Daoy (cell line): ENCODE measurements at regions not wholly inside any gene's neighbourhood (a gene's known extent, or its start where the extent isn't known, plus 50 kb on each side); places are given as distances from the start of the nearest gene placed in this dataset.

Experiments used
- DNase-seq: peaks from one replicate; pipeline ENCODE4 v3.0.0-alpha.2; 2015; ENCODE audit warnings: low read depth

DNA sequence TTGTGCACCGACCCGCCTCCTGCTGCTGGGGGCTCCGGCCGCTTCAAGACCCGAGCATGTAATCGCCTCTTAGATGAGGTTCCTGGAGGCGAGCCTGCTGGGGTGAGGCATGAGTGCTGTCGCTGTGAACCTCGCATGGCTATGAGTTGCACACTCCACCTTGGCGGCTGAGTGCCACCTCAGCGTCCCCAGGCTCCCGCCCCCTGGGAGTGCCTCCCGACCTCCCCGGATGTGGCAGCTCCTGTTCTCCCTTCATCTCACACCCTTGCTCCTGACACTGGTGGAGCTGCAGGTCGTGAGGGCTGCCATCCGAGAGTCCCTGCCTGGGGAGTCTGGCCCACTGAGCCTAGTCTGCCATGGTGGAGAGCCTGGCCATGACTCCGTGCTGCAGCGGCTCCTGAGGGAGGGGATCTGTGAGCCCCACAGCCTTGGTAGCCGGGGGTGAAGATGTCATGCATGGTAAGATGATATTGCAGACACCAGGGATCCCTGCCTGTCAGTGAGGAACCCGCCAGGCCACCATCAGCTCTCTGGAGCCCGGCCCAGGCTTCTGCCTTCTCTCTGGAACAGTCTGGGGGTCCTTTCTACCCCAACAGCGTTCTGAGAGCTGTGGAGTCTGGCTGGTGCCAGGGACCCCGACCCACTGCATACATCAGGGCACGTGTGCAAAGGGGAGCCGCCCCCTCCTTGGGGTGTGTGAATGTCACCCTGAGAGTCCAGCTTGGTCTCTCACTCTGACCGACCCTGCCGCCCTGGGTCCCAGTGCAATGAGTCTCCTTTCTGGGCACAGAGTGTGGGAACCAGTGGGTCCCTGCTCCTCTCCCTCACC, 61.6 kb upstream of the HS6ST1 start:
- DNase-seq = no peak

- DNase-seq = no peak
These were observed 62.6 kb upstream of the HS6ST1 start for GRCh38 chr2:128380961-128381938.

GRCh38 chr2:128384446-128384845, 65.8 kb upstream of the HS6ST1 start:
- no peak for DNase-seq

DNA sequence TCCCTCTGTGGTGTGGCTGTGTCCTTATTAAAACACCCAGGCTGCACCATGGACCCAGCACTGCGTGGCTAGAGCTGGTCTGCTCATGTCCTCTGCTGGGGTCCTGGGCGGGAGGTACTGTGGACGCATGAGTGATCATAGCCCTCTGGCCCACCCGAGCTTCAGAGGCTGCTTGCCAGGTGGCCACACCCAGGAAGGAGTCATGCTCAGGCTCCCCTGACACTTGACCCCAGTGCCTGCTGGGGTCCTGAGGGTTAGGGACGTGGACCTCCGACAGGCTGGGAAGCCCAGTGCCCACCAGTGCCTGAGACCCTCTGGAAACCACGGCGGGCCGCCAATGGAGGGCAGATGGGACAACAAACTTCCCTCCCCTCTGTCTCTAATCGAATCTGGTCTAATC, 66.3 kb upstream of the HS6ST1 start:
- no peak for DNase-seq

DNA sequence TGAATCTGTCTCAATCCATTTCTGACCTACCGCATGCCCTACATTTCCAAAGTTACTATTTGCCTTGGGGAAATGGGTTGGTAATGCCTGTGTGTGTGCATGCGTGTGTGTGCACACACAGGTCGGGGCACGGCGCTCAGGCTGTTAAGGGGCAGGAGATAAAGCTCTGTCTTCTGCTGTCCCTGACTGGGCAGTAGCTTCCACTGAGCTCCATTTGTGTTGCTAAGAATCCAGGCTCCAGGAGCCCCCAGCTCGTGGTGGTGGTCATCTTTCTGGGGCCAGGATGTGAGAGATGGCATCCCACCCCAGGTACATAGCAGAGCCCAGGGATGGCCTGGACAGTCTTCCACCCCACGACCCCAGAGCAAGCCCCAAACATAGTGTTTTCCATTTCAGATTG, 66.7 kb upstream of the HS6ST1 start:
- DNase-seq = no peak

DNA sequence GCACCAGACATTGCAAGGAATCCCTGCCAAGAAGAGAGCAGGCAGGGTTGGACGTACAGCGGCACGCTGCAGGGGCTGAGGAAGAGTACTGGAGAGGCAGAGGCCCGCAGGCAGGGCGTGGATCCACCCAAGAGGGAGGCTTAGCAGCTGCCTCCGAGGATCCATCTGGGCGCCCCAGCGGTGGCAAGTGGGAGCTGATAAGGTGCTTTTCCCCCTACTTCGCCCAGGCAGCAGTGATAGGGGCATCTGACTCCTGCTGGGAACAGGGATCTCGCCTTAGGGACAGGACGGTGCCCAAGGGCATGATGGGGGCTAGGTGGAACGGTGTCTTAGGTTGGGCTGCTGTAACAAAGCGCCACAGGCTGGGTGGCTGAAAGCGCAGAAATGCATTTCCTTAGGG, 67.4 kb upstream of the HS6ST1 start:
- no peak for DNase-seq

DNA sequence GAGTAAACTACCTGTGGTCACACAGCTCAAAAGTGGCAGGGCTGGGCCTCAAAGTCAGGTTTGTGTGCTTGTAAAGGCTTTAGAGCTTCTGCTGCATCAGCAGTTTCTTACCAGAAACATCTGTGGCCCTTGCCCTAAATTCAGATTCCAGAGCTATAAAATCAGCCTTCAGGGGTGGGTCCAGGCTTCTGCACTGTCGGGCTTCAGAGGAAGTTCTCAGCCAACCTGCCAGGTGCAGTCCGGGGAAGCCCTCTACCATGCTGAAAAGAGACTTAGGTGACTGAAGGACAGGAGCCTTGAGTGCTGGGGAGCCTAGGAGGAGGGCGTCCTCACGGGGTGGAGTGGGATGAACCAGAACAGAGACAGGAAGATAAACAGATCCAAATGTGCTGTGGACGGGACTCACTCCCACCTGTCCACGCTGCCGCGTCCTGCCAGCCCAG, 69.9 kb upstream of the HS6ST1 start:
- DNase-seq = no peak

DNA sequence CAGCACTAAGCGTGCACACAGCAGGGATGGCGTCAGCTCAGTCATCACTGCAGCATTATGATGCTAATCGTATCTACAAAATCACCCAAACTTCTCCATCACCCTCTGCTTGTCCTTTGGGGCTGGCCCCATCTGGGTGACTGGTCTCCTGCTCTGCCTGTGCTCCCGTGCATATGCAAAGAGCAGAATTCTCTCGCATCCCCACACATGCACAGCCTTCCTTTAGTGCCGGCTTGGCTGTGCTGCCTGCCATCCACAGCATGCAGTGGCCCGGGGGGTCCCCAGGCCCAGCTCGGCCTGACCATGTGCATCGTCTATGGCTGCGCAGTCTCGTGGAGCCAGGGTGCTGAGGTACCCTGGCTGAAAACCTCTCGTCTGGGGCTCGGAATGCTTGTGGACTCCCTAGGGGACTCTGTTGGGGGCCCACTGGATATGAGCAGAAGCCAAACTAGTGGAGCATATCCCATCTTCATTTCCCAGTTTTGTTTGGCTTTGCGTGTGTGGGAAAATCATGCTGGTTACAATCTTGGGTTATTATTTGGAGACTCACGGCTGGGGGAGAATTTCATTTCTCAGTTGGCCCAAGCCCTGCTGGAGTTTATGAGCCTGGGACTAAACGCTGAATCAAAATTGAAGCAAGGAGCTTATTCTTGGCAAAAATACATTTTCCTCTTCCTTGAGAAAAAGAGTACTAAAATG, 70.9 kb upstream of the HS6ST1 start:
- no peak for DNase-seq

DNA sequence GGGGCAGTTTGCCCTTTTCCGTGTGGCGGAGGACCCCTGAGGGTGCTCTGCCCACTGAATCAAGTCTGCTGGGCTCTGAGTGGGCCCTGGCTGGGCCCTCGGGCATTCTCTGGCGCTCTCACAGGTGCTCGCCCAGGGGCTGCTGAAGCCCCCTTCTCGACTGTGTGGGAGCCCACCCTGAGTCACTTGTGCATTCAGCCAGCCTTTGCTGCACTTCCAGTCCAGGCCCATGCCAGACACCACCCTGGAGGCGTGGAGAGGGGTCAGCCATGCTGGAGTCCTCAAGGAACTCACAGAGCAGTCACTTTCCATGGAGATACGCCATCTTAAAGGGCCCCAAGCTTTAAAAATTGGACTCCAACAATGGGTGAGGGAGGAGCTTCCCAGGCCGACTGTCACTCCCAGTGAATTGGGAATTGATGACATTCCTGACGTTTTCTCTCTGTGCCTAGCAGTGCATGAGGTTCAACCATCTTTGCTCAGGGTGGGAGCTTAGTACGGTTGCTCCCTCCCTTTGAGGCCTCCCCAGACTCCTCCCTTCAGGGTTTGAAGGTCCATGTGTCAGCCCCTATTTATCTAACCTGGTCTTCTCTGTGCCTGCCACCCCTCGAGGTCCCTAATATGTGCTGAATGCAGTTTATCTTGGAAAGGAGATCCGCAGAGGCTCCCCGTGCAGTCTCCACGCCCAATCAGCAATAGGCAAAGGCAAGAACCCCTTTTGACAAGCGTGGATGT, 71.8 kb upstream of the HS6ST1 start:
- no peak for DNase-seq

- DNase-seq = no peak
These were observed 72.4 kb upstream of the HS6ST1 start for GRCh38 chr2:128390991-128391630.

- no peak for DNase-seq
These were observed 73.0 kb upstream of the HS6ST1 start for GRCh38 chr2:128391679-128392078.

DNA sequence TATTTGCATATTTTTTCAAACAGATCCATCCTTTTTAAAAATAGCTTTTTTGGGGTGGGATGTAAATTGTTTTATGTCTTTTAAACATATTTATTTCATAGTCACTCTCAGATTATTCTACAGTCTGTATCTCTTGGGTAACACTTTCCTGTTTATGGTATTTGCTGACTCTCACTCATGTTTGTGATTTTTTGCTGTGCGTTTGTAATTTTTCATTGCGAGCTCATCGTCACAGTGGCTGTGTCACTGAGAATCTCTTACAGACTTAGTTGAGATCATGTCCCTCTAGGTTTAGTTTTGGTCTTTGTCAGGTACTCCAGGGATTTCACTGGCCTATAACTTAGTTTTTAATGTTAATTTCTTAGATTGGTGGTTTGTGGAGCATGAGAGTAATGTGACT, 73.5 kb upstream of the HS6ST1 start:
- no peak for DNase-seq

GRCh38 chr2:128394007-128394730, 75.5 kb upstream of the HS6ST1 start:
- DNase-seq = no peak

DNA sequence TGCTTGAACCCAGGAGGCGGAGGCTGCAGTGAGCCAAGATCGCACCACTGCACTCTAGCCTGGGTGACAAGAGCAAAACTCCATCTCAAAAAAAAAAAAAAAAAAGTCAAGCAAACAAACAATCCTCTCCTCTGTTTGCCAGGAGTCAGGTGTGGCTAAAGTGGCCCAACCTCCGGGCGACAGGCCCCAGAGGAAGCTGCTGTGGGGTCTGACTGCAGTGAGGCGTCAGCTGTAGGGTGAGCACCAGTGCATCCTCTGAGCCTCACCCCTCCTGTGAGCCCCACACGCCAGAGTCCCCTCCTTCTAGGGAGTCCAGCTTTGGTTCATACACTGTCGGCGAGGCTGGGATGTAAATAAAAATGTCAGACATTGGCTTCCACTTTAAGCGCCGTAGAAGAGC, 76.5 kb upstream of the HS6ST1 start:
- DNase-seq = no peak

- no peak for DNase-seq
These were observed 77.2 kb upstream of the HS6ST1 start for GRCh38 chr2:128395640-128396499.

GRCh38 chr2:128396500-128396891, 77.8 kb upstream of the HS6ST1 start:
- no peak for DNase-seq

GRCh38 chr2:128396946-128397345, 78.3 kb upstream of the HS6ST1 start:
- no peak for DNase-seq

- DNase-seq = no peak
These were observed 80.6 kb upstream of the HS6ST1 start for GRCh38 chr2:128399256-128399655.

DNA sequence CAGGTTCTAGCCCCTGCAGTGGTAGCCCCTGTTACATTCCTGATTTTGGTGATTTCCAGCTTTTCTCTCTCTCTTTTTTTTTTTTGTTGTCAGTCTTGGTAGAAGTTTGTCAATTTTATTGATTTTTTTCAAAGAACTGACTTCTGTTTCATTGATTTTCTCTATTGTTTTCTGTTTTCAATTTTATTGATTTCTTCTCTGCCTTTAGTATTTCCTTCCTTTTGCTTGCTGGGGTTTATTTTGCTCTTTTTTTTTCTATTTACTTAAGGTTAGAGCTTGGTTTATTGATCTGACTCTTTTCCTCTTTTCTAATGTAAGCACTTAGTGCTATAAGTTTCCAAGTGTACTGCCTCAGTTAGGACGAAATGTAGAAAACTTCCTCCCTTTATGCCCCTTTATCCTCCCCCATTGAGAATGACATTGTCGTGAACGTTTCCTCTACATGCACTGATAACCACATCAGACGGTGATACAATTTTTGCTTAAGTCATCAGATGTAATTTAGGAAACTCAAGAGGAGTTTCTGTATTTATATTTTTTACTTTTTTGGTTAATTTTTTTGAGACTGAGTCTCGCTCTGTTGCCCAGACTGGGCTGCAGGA, 81.1 kb upstream of the HS6ST1 start:
- no peak for DNase-seq
